Heart left ventricle (tissue), 13 donors: ENCODE measurements at regions not wholly inside any gene's neighbourhood (a gene's known extent, or its start where the extent isn't known, plus 50 kb on each side); places are given as distances from the start of the nearest gene placed in this dataset.

Experiments
- POLR2A ChIP-seq, 2 donors: fragments of 450-650 bp; IDR thresholded peaks; one replicate each; pipeline ENCODE4 v1.6.1; 2017; ENCODE audit warnings: antibody characterized with exemption in 2 of 2, mild to moderate bottlenecking in 2 of 2, moderate library complexity in 2 of 2
- TF ChIP-seq, protein P1 (sequence below), 12 donors: fragments of 200-600 bp; sonication (generic) in 4 of 12; IDR thresholded peaks; one replicate each; pipeline versions ENCODE4 v1.5.0 to v1.8.0; 2018 to 2022; ENCODE audit warnings: antibody characterized with exemption in 12 of 12, mild to moderate bottlenecking in 5 of 12
- donor health status: ischemic (EF 13 %, LVEDD 7.1; RV severe dilation, severe dysfunction).
- donor health status: DM: no; HTN: yes; CAD: no.
- donor health status: DM: no; HTN: no; CAD: no.
- donor health status: ischemic (EF 25% LVEDD 6.9; RV normal size, moderate dysfunction).
- donor health status: ischemic (EF 25% LVEDD 5.7; RV mildly dilated, moderate dysfunction).
- donor health status: ischemic (EF 35%, LVEDD 5.7; RV mildly dilated, moderate dysfunction).
- donor health status: nonischemic (EF 11% LVEDD 7.7; RV severe dilation, severe dysfunction).
- donor health status: DM: yes; HTN: yes; CAD: no.
- donor health status: PGD.
- donor health status: ischemic (EF 29% LVEDD 5.4; RV normal size, mild dysfunction).
- donor health status: nonischemic (EF 23%, LVEDD 6.1; RV moderate dilation, normal function).

DNA sequence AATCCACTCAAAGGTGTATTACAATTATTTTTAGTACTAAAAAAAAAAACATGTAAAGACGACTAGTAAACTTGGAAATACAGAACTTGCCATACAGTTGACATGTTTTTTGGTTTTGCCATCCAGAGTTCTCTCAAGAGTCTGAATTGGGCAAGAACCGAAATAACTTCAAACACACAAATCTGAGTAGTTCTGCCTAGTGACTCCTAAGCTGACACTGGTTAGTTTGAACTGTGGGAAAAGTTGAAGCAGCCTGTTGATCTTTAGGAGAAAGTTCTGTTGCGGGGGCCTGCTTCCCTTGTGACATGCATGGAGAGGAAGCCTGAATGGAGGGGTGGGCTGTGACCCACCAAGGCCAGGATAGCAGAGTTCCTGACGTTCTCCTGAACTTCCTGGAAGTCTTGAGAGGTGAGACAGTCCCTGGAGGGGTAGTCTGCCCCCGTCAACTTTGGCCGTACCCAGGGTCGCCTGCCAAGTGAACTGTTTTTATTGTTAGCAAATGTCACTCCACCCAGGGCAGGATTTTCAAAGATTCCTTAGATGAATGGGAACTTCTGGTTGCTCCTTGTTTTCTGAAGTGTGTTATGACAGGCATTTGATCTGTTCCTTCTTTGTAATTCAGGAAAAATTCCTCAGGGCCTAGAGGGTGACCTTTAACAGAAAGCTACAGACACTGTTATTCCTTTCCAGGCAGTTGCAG, 85.6 kb upstream of the SPTBN1 start:
- TF ChIP-seq, protein P1, sequence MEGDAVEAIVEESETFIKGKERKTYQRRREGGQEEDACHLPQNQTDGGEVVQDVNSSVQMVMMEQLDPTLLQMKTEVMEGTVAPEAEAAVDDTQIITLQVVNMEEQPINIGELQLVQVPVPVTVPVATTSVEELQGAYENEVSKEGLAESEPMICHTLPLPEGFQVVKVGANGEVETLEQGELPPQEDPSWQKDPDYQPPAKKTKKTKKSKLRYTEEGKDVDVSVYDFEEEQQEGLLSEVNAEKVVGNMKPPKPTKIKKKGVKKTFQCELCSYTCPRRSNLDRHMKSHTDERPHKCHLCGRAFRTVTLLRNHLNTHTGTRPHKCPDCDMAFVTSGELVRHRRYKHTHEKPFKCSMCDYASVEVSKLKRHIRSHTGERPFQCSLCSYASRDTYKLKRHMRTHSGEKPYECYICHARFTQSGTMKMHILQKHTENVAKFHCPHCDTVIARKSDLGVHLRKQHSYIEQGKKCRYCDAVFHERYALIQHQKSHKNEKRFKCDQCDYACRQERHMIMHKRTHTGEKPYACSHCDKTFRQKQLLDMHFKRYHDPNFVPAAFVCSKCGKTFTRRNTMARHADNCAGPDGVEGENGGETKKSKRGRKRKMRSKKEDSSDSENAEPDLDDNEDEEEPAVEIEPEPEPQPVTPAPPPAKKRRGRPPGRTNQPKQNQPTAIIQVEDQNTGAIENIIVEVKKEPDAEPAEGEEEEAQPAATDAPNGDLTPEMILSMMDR (IDR thresholded peaks at IDR 0.05): no peak
- no peak for TF ChIP-seq POLR2A (IDR thresholded peaks at IDR 0.05)
